DOHH2 (cell line): ENCODE measurements at regions not wholly inside any gene's neighbourhood (a gene's known extent, or its start where the extent isn't known, plus 50 kb on each side); places are given as distances from the start of the nearest gene placed in this dataset.

Source experiments
- H3F3A ChIP-seq: fragments of 200-600 bp; sonication (generic), shearing (Covaris generic); 2 replicates; pipeline ENCODE4 v1.6.0; 2016; ENCODE audit warnings: antibody characterized with exemption, mild to moderate bottlenecking; ENCODE audit not compliant: control insufficient read depth, insufficient read depth
- H3K27ac ChIP-seq: fragments of 200-600 bp; sonication (generic); 2 replicates; pipeline ENCODE4 v1.5.1; 2014; ENCODE audit warnings: low read depth, mild to moderate bottlenecking, low read length, moderate library complexity
- H3K27me3 ChIP-seq: fragments of 200-600 bp; sonication (generic); 2 replicates; pipeline ENCODE4 v1.6.1; 2014; ENCODE audit warnings: mild to moderate bottlenecking, low read length, mixed read lengths; ENCODE audit not compliant: control insufficient read depth
- H3K36me3 ChIP-seq: fragments of 200-600 bp; sonication (generic); 2 replicates; pipeline ENCODE4 v1.6.1; 2014; ENCODE audit warnings: mild to moderate bottlenecking, low read length, moderate library complexity, mixed read lengths; ENCODE audit not compliant: control insufficient read depth
- H3K4me1 ChIP-seq: fragments of 200-600 bp; sonication (generic); 2 replicates; pipeline ENCODE4 v1.6.1; 2014; ENCODE audit warnings: mild to moderate bottlenecking, low read length, mixed read lengths; ENCODE audit not compliant: control insufficient read depth
- H3K4me2 ChIP-seq: fragments of 200-600 bp; sonication (generic); 2 replicates; pipeline ENCODE4 v1.6.0; 2014; ENCODE audit warnings: mild to moderate bottlenecking, low read length, moderate library complexity
- H3K4me3 ChIP-seq: fragments of 200-600 bp; sonication (generic); 2 replicates; pipeline ENCODE4 v1.5.1; 2014; ENCODE audit warnings: mild to moderate bottlenecking, low read length, mixed read lengths
- H3K79me2 ChIP-seq: fragments of 200-600 bp; sonication (generic); 2 replicates; pipeline ENCODE4 v1.6.1; 2014; ENCODE audit warnings: mild to moderate bottlenecking, low read length, mixed read lengths; ENCODE audit not compliant: control insufficient read depth
- H3K9me2 ChIP-seq: fragments of 200-600 bp; sonication (generic); replicated peaks from 2 replicates; pipeline ENCODE4 v1.6.1; 2014; ENCODE audit warnings: mild to moderate bottlenecking, low read length, mixed read lengths; ENCODE audit not compliant: control insufficient read depth
- H3K9me3 ChIP-seq: fragments of 200-600 bp; sonication (generic); 2 replicates; pipeline ENCODE4 v1.6.1; 2014; ENCODE audit warnings: antibody characterized with exemption, low read length, mixed read lengths; ENCODE audit not compliant: control insufficient read depth, insufficient read depth
- H4K20me1 ChIP-seq: fragments of 200-600 bp; sonication (generic); 2 replicates; pipeline ENCODE4 v1.6.0; 2014; ENCODE audit warnings: low read depth, mild to moderate bottlenecking, antibody characterized with exemption, low read length, moderate library complexity; ENCODE audit not compliant: control insufficient read depth, insufficient read depth
- CTCF ChIP-seq: fragments of 200-600 bp; sonication (generic); IDR thresholded peaks from one replicate; pipeline ENCODE4 v1.5.1; 2014; ENCODE audit warnings: antibody characterized with exemption, mild to moderate bottlenecking, low read depth, low read length; ENCODE audit not compliant: poor library complexity, severe bottlenecking
- EZH2phosphoT487 ChIP-seq: fragments of 200-600 bp; sonication (generic); IDR thresholded peaks from 2 replicates; pipeline ENCODE4 v1.6.1; 2017; ENCODE audit warnings: borderline replicate concordance, mild to moderate bottlenecking, antibody characterized with exemption, low read length, moderate library complexity, mixed read lengths

- no peak overlapping the region for H3K4me3 ChIP-seq
- H3K9me2 ChIP-seq = no peaks in the 10 kb centered on the region
- no peaks in the 10 kb centered on the region for H3K4me1 ChIP-seq
- no peaks in the 10 kb centered on the region for H3K36me3 ChIP-seq
- H3K27ac ChIP-seq = no peak overlapping the region
- H3K27me3 ChIP-seq = no peaks in the 10 kb centered on the region
- H3F3A ChIP-seq = no peaks in the 10 kb centered on the region
- TF ChIP-seq EZH2phosphoT487 = no peak
- no peak for TF ChIP-seq CTCF
- H4K20me1 ChIP-seq = no peaks in the 10 kb centered on the region
- H3K4me2 ChIP-seq = no peak overlapping the region
- no peaks in the 10 kb centered on the region for H3K79me2 ChIP-seq
- no peaks in the 10 kb centered on the region for H3K9me3 ChIP-seq
Measured at GRCh38 chr6:91490671-91491301, 903.9 kb upstream of the MAP3K7 start.

GRCh38 chr6:91487696-91488392 lies 901.0 kb upstream of the MAP3K7 start:
- Histone ChIP-seq H3K9me2 (no peaks in the 10 kb centered on the region), H3F3A (no peaks in the 10 kb centered on the region), H3K36me3 (no peaks in the 10 kb centered on the region), H4K20me1 (no peaks in the 10 kb centered on the region), H3K4me3 (no peak overlapping the region), H3K27me3 (no peaks in the 10 kb centered on the region), H3K79me2 (no peaks in the 10 kb centered on the region), H3K9me3 (no peaks in the 10 kb centered on the region), H3K4me2 (no peak overlapping the region), H3K4me1 (no peaks in the 10 kb centered on the region), H3K27ac (no peak overlapping the region)
- TF ChIP-seq CTCF (no peak), EZH2phosphoT487 (no peak)

GRCh38 chr6:91486200-91486599 lies 899.3 kb upstream of the MAP3K7 start:
- Histone ChIP-seq H3K36me3 (no peaks in the 10 kb centered on the region), H3K9me3 (no peaks in the 10 kb centered on the region), H3K4me2 (no peak overlapping the region), H3K27ac (no peak overlapping the region), H4K20me1 (no peaks in the 10 kb centered on the region), H3F3A (no peaks in the 10 kb centered on the region), H3K4me1 (no peaks in the 10 kb centered on the region), H3K27me3 (no peaks in the 10 kb centered on the region), H3K9me2 (no peaks in the 10 kb centered on the region), H3K79me2 (no peaks in the 10 kb centered on the region), H3K4me3 (no peak overlapping the region)
- no peak for TF ChIP-seq CTCF
- no peak for TF ChIP-seq EZH2phosphoT487
